Tibial nerve (tissue), 4 donors: ENCODE measurements at regions not wholly inside any gene's neighbourhood (a gene's known extent, or its start where the extent isn't known, plus 50 kb on each side); places are given as distances from the start of the nearest gene placed in this dataset.

Experiments
- CTCF ChIP-seq, 5 experiments: fragments of 200-600 bp in 3 of 5; fragments of 450-650 bp in 2 of 5; sonication (generic) in 3 of 5; IDR thresholded peaks; one replicate each; pipeline ENCODE4 v1.5.1; 2016 to 2019; ENCODE audit warnings: antibody characterized with exemption in 5 of 5, mild to moderate bottlenecking in 3 of 5, moderate library complexity in 2 of 5
- EP300 ChIP-seq, 2 donors: sonication (generic); formaldehyde crosslinking; IDR thresholded peaks; one replicate each; pipeline ENCODE4 v1.6.1; 2017; ENCODE audit warnings: antibody characterized with exemption in 2 of 2, mild to moderate bottlenecking in 1 of 2
- POLR2A ChIP-seq, 2 donors: fragments of 450-650 bp; IDR thresholded peaks; one replicate each; pipeline ENCODE4 v1.6.1; 2017; ENCODE audit warnings: antibody characterized with exemption in 2 of 2, mild to moderate bottlenecking in 2 of 2, moderate library complexity in 2 of 2

- TF ChIP-seq EP300 (IDR thresholded peaks at IDR 0.05) (no peak), CTCF (IDR thresholded peaks at IDR 0.05) (no peak), POLR2A (IDR thresholded peaks at IDR 0.05) (no peak)
Observed at GRCh38 chr18:30387401-30387800, 655.1 kb downstream of the DSC3 start.
